OCI-LY7 (cell line): ENCODE measurements at regions not wholly inside any gene's neighbourhood (a gene's known extent, or its start where the extent isn't known, plus 50 kb on each side); places are given as distances from the start of the nearest gene placed in this dataset.

Experiments
- EZH2phosphoT487 ChIP-seq: fragments of 200-600 bp; sonication (generic); IDR thresholded peaks from 2 replicates; pipeline ENCODE4 v1.6.1; 2018; ENCODE audit warnings: low read depth, borderline replicate concordance, mild to moderate bottlenecking, mixed run types, antibody characterized with exemption, low read length, moderate library complexity, mixed read lengths
- TF ChIP-seq, protein P1 (sequence below): fragments of 200-600 bp; sonication (generic); conservative IDR thresholded peaks from 2 replicates; pipeline ENCODE4 v1.5.1; 2014; ENCODE audit warnings: mild to moderate bottlenecking, antibody characterized with exemption, low read length, moderate library complexity, mixed read lengths

DNA sequence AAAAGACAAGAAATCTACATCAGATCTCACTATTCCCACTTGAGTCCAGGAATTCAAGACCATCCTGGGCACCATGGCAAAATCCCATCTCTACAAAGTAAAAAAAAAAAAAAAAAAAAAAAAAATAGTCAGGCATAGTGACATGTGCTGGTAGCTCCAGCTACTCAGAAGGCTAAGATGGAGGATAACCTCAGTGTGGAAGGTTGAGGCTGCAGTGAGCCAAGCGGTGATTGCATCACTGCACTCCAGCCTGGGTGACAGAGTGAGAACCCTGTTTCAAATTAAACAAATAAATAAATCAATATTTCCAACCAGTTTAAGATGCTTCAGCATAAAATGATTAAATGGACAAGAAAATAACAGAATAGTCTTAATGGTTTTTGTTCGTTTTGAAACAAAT lies 197.4 kb downstream of the DSEL start:
- TF ChIP-seq, protein P1, sequence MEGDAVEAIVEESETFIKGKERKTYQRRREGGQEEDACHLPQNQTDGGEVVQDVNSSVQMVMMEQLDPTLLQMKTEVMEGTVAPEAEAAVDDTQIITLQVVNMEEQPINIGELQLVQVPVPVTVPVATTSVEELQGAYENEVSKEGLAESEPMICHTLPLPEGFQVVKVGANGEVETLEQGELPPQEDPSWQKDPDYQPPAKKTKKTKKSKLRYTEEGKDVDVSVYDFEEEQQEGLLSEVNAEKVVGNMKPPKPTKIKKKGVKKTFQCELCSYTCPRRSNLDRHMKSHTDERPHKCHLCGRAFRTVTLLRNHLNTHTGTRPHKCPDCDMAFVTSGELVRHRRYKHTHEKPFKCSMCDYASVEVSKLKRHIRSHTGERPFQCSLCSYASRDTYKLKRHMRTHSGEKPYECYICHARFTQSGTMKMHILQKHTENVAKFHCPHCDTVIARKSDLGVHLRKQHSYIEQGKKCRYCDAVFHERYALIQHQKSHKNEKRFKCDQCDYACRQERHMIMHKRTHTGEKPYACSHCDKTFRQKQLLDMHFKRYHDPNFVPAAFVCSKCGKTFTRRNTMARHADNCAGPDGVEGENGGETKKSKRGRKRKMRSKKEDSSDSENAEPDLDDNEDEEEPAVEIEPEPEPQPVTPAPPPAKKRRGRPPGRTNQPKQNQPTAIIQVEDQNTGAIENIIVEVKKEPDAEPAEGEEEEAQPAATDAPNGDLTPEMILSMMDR, result no peak
- TF ChIP-seq EZH2phosphoT487, result no peak
